GM19239 (cell line): ENCODE measurements at regions not wholly inside any gene's neighbourhood (a gene's known extent, or its start where the extent isn't known, plus 50 kb on each side); places are given as distances from the start of the nearest gene placed in this dataset.

ENCODE experiments used
- DNase-seq: peaks from one replicate; pipeline ENCODE4 v3.0.0; 2011; ENCODE audit warnings: low spot score; ENCODE audit not compliant: insufficient read length
- FAIRE-seq: peaks from 2 replicates; lab custom pipeline; 2011; peaks lifted over from hg19 to GRCh38; lab: Jason Lieb, UNC

- DNase-seq (no peak), FAIRE-seq (no peak)
Observed at GRCh38 chrX:44043496-44043895, 70.3 kb upstream of the NDP start.

- FAIRE-seq (no peak), DNase-seq (no peak)
Observed at GRCh38 chrX:44042751-44043150, 69.6 kb upstream of the NDP start.

GRCh38 chrX:44042116-44042515, 68.9 kb upstream of the NDP start:
- FAIRE-seq (peak; percentile 18), DNase-seq (no peak)

- DNase-seq = no peak
Observed at GRCh38 chrX:44040406-44040805, 67.2 kb upstream of the NDP start.

GRCh38 chrX:44039556-44039955, 66.4 kb upstream of the NDP start:
- DNase-seq (no peak), FAIRE-seq (no peak)

More at GRCh38 chrX:44040406-44040805, 67.2 kb upstream of the NDP start:
- FAIRE-seq = no peak

GRCh38 chrX:44036336-44036735, 63.1 kb upstream of the NDP start:
- FAIRE-seq (no peak), DNase-seq (no peak)

GRCh38 chrX:44035571-44035970, 62.4 kb upstream of the NDP start:
- FAIRE-seq (no peak), DNase-seq (no peak)

GRCh38 chrX:44032479-44032878, 59.3 kb upstream of the NDP start:
- DNase-seq = no peak
- no peak for FAIRE-seq

- no peak for DNase-seq
- FAIRE-seq = no peak
Observed at GRCh38 chrX:44025555-44025954, 52.4 kb upstream of the NDP start.
